PFSK-1 (cell line): ENCODE measurements at regions not wholly inside any gene's neighbourhood (a gene's known extent, or its start where the extent isn't known, plus 50 kb on each side); places are given as distances from the start of the nearest gene placed in this dataset.

Source experiments
- FOXP2 ChIP-seq: optimal IDR thresholded peaks from 2 replicates; pipeline ENCODE3; 2011; ENCODE audit warnings: borderline replicate concordance, control low read depth, inconsistent platforms; ENCODE audit not compliant: insufficient read depth; ENCODE audit errors: extremely low read length, extremely low read depth
- POLR2AphosphoS5 ChIP-seq: IDR thresholded peaks from 2 replicates; pipeline ENCODE4 v1.6.1; 2012; ENCODE audit warnings: low read depth, mild to moderate bottlenecking, control low read depth, low read length, moderate library complexity
- SIN3A ChIP-seq: IDR thresholded peaks from 2 replicates; pipeline ENCODE4 v1.6.1; 2012; ENCODE audit warnings: mild to moderate bottlenecking, low read length, moderate library complexity, borderline replicate concordance; ENCODE audit not compliant: insufficient read depth
- TAF1 ChIP-seq: IDR thresholded peaks from 2 replicates; pipeline ENCODE4 v1.6.1; 2012; ENCODE audit warnings: low read length, control low read depth, borderline replicate concordance; ENCODE audit not compliant: insufficient read depth
- TF ChIP-seq, protein P1 (sequence below), 2 experiments: IDR thresholded peaks; 2 replicates each; pipeline versions ENCODE4 v1.6.1 to v1.8.0; 2011 to 2012; ENCODE audit warnings: low read depth in 2 of 2, low read length in 2 of 2, control low read depth in 1 of 2, inconsistent platforms in 1 of 2, mild to moderate bottlenecking in 1 of 2, moderate library complexity in 1 of 2; ENCODE audit not compliant: insufficient read depth in 1 of 2

- TF ChIP-seq SIN3A, result no peak
Measured at GRCh38 chr5:117027384-117027783, 452.8 kb upstream of the SEMA6A start.

- TF ChIP-seq, protein P1, sequence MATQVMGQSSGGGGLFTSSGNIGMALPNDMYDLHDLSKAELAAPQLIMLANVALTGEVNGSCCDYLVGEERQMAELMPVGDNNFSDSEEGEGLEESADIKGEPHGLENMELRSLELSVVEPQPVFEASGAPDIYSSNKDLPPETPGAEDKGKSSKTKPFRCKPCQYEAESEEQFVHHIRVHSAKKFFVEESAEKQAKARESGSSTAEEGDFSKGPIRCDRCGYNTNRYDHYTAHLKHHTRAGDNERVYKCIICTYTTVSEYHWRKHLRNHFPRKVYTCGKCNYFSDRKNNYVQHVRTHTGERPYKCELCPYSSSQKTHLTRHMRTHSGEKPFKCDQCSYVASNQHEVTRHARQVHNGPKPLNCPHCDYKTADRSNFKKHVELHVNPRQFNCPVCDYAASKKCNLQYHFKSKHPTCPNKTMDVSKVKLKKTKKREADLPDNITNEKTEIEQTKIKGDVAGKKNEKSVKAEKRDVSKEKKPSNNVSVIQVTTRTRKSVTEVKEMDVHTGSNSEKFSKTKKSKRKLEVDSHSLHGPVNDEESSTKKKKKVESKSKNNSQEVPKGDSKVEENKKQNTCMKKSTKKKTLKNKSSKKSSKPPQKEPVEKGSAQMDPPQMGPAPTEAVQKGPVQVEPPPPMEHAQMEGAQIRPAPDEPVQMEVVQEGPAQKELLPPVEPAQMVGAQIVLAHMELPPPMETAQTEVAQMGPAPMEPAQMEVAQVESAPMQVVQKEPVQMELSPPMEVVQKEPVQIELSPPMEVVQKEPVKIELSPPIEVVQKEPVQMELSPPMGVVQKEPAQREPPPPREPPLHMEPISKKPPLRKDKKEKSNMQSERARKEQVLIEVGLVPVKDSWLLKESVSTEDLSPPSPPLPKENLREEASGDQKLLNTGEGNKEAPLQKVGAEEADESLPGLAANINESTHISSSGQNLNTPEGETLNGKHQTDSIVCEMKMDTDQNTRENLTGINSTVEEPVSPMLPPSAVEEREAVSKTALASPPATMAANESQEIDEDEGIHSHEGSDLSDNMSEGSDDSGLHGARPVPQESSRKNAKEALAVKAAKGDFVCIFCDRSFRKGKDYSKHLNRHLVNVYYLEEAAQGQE (IDR thresholded peaks at IDR 0.05; ENCODE audit: insufficient read depth in 1 of 2, low read depth in 2 of 2, low read length in 2 of 2), result no peak
- TF ChIP-seq FOXP2 (no peak), SIN3A (no peak), TAF1 (no peak), POLR2AphosphoS5 (no peak)
Measured at GRCh38 chr5:117020999-117021398, 446.4 kb upstream of the SEMA6A start.

- no peak for TF ChIP-seq TAF1
- TF ChIP-seq, protein P1 (IDR thresholded peaks at IDR 0.05; ENCODE audit: insufficient read depth in 1 of 2, low read depth in 2 of 2, low read length in 2 of 2), result no peak
- TF ChIP-seq POLR2AphosphoS5, result no peak
- no peak for TF ChIP-seq FOXP2
- no peak for TF ChIP-seq SIN3A
Measured at GRCh38 chr5:117013280-117013877, 438.8 kb upstream of the SEMA6A start.

GRCh38 chr5:117010574-117010973, 436.0 kb upstream of the SEMA6A start:
- TF ChIP-seq POLR2AphosphoS5, result no peak
- TF ChIP-seq, protein P1 (IDR thresholded peaks at IDR 0.05; ENCODE audit: insufficient read depth in 1 of 2, low read depth in 2 of 2, low read length in 2 of 2), result no peak
- no peak for TF ChIP-seq FOXP2
- TF ChIP-seq SIN3A, result no peak
- no peak for TF ChIP-seq TAF1

GRCh38 chr5:116998024-116998423, 423.4 kb upstream of the SEMA6A start:
- no peak for TF ChIP-seq TAF1
- no peak for TF ChIP-seq SIN3A
- no peak for TF ChIP-seq POLR2AphosphoS5
- TF ChIP-seq, protein P1 (IDR thresholded peaks at IDR 0.05; ENCODE audit: insufficient read depth in 1 of 2, low read depth in 2 of 2, low read length in 2 of 2), result no peak
- TF ChIP-seq FOXP2, result no peak
